ENCODE measurements at regions not wholly inside any gene's neighbourhood (a gene's known extent, or its start where the extent isn't known, plus 50 kb on each side); places are given as distances from the start of the nearest gene placed in this dataset.
A peak's percentile ranks its signal among the peaks of the same experiment; 100 is the strongest.

GRCh38 chr14:44612002-44612401 lies 104.9 kb upstream of the FSCB start:
- no peak for DNase-seq
- no peak overlapping the region for H3K9ac ChIP-seq (ENCODE audit: low read length in 3 of 3)
- no peak overlapping the region for H3K4me3 ChIP-seq (ENCODE audit: low read length in 3 of 3)
- H3K36me3 ChIP-seq (ENCODE audit: control insufficient read depth in 2 of 3, insufficient read depth in 3 of 3, low read length in 3 of 3), result no peaks in the 10 kb centered on the region
- H3K4me1 ChIP-seq (ENCODE audit: control insufficient read depth in 2 of 3, insufficient read depth in 2 of 3, low read depth in 1 of 3, low read length in 3 of 3), result no peaks in the 10 kb centered on the region
- H3K27me3 ChIP-seq (ENCODE audit: control insufficient read depth, insufficient read depth, low read length), result no peaks in the 10 kb centered on the region
- no peak for TF ChIP-seq CTCF (IDR thresholded peaks at IDR 0.05; ENCODE audit: borderline replicate concordance, extremely low read depth, insufficient read depth)
- intact Hi-C loops (cut with DNase I), result no loop called here
- FAIRE-seq, result no peak
- H3K9me3 ChIP-seq (ENCODE audit: control insufficient read depth in 2 of 3, insufficient read depth in 1 of 3, low read length in 3 of 3), result no peaks in the 10 kb centered on the region
- H3K27ac ChIP-seq (ENCODE audit: low read depth in 2 of 2, low read length in 2 of 2), result no peak overlapping the region

GRCh38 chr14:44609876-44610510 lies 102.9 kb upstream of the FSCB start:
- no peaks in the 10 kb centered on the region for H3K9me3 ChIP-seq (ENCODE audit: control insufficient read depth in 2 of 3, insufficient read depth in 1 of 3, low read length in 3 of 3)
- no peak overlapping the region for H3K9ac ChIP-seq (ENCODE audit: low read length in 3 of 3)
- DNase-seq, result peak in 1 of 5 donors; percentile 7
- no peaks in the 10 kb centered on the region for H3K4me1 ChIP-seq (ENCODE audit: control insufficient read depth in 2 of 3, insufficient read depth in 2 of 3, low read depth in 1 of 3, low read length in 3 of 3)
- no peak for TF ChIP-seq CTCF (IDR thresholded peaks at IDR 0.05; ENCODE audit: borderline replicate concordance, extremely low read depth, insufficient read depth)
- FAIRE-seq, result no peak
- intact Hi-C loops (cut with DNase I), result no loop called here
- no peak overlapping the region for H3K4me3 ChIP-seq (ENCODE audit: low read length in 3 of 3)
- no peaks in the 10 kb centered on the region for H3K27me3 ChIP-seq (ENCODE audit: control insufficient read depth, insufficient read depth, low read length)
- no peaks in the 10 kb centered on the region for H3K36me3 ChIP-seq (ENCODE audit: control insufficient read depth in 2 of 3, insufficient read depth in 3 of 3, low read length in 3 of 3)
- no peak overlapping the region for H3K27ac ChIP-seq (ENCODE audit: low read depth in 2 of 2, low read length in 2 of 2)

GRCh38 chr14:44609201-44609600 lies 102.1 kb upstream of the FSCB start:
- no peak for DNase-seq
- no peaks in the 10 kb centered on the region for H3K9me3 ChIP-seq (ENCODE audit: control insufficient read depth in 2 of 3, insufficient read depth in 1 of 3, low read length in 3 of 3)
- no peak overlapping the region for H3K9ac ChIP-seq (ENCODE audit: low read length in 3 of 3)
- no peak overlapping the region for H3K4me3 ChIP-seq (ENCODE audit: low read length in 3 of 3)
- H3K36me3 ChIP-seq (ENCODE audit: control insufficient read depth in 2 of 3, insufficient read depth in 3 of 3, low read length in 3 of 3), result no peaks in the 10 kb centered on the region
- no peaks in the 10 kb centered on the region for H3K27me3 ChIP-seq (ENCODE audit: control insufficient read depth, insufficient read depth, low read length)
- no peak overlapping the region for H3K27ac ChIP-seq (ENCODE audit: low read depth in 2 of 2, low read length in 2 of 2)
- no peak for FAIRE-seq
- TF ChIP-seq CTCF (IDR thresholded peaks at IDR 0.05; ENCODE audit: borderline replicate concordance, extremely low read depth, insufficient read depth), result no peak
- no peaks in the 10 kb centered on the region for H3K4me1 ChIP-seq (ENCODE audit: control insufficient read depth in 2 of 3, insufficient read depth in 2 of 3, low read depth in 1 of 3, low read length in 3 of 3)
- intact Hi-C loops (cut with DNase I), result no loop called here

GRCh38 chr14:44607701-44608100 lies 100.6 kb upstream of the FSCB start:
- DNase-seq (no peak), FAIRE-seq (no peak)
- no peak overlapping the region for H3K9ac ChIP-seq (ENCODE audit: low read length in 3 of 3)
- H3K27ac ChIP-seq (ENCODE audit: low read depth in 2 of 2, low read length in 2 of 2), result no peak overlapping the region
- H3K9me3 ChIP-seq (ENCODE audit: control insufficient read depth in 2 of 3, insufficient read depth in 1 of 3, low read length in 3 of 3), result no peaks in the 10 kb centered on the region
- no peaks in the 10 kb centered on the region for H3K36me3 ChIP-seq (ENCODE audit: control insufficient read depth in 2 of 3, insufficient read depth in 3 of 3, low read length in 3 of 3)
- H3K27me3 ChIP-seq (ENCODE audit: control insufficient read depth, insufficient read depth, low read length), result no peaks in the 10 kb centered on the region
- TF ChIP-seq CTCF (IDR thresholded peaks at IDR 0.05; ENCODE audit: borderline replicate concordance, extremely low read depth, insufficient read depth), result no peak
- intact Hi-C loops (cut with DNase I), result no loop called here
- H3K4me3 ChIP-seq (ENCODE audit: low read length in 3 of 3), result no peak overlapping the region
- H3K4me1 ChIP-seq (ENCODE audit: control insufficient read depth in 2 of 3, insufficient read depth in 2 of 3, low read depth in 1 of 3, low read length in 3 of 3), result no peaks in the 10 kb centered on the region
